ENCODE measurements at regions not wholly inside any gene's neighbourhood (a gene's known extent, or its start where the extent isn't known, plus 50 kb on each side); places are given as distances from the start of the nearest gene placed in this dataset.

- no peak for DNase-seq (ENCODE audit: low spot score)
Measured at GRCh38 chr11:92536883-92537282, 312.3 kb downstream of the FAT3 start.

- DNase-seq (ENCODE audit: low spot score), result no peak
Measured at GRCh38 chr11:92540096-92540495, 315.5 kb downstream of the FAT3 start.

- DNase-seq (ENCODE audit: low spot score), result no peak
Measured at GRCh38 chr11:92545906-92546471, 321.4 kb downstream of the FAT3 start.

GRCh38 chr11:92546603-92547002 is 322.0 kb downstream of the FAT3 start:
- DNase-seq (ENCODE audit: low spot score), result no peak

- DNase-seq (ENCODE audit: low spot score), result no peak
Measured at GRCh38 chr11:92550411-92550810, 325.8 kb downstream of the FAT3 start.

- no peak for DNase-seq (ENCODE audit: low spot score)
Measured at GRCh38 chr11:92550871-92551270, 326.3 kb downstream of the FAT3 start.

- DNase-seq (ENCODE audit: low spot score), result no peak
Measured at GRCh38 chr11:92552942-92553341, 328.3 kb downstream of the FAT3 start.

GRCh38 chr11:92554688-92555087 is 330.1 kb downstream of the FAT3 start:
- DNase-seq (ENCODE audit: low spot score), result no peak

- DNase-seq (ENCODE audit: low spot score), result no peak
Measured at GRCh38 chr11:92556431-92556830, 331.8 kb downstream of the FAT3 start.

- no peak for DNase-seq (ENCODE audit: low spot score)
Measured at GRCh38 chr11:92557879-92558278, 333.3 kb downstream of the FAT3 start.

- DNase-seq (ENCODE audit: low spot score), result no peak
Measured at GRCh38 chr11:92558323-92558722, 333.7 kb downstream of the FAT3 start.

- no peak for DNase-seq (ENCODE audit: low spot score)
Measured at GRCh38 chr11:92569726-92570125, 345.1 kb downstream of the FAT3 start.

GRCh38 chr11:92572559-92572958 is 347.9 kb downstream of the FAT3 start:
- DNase-seq (ENCODE audit: low spot score), result no peak

- DNase-seq (ENCODE audit: low spot score), result no peak
Measured at GRCh38 chr11:92576315-92576714, 351.7 kb downstream of the FAT3 start.

- no peak for DNase-seq (ENCODE audit: low spot score)
Measured at GRCh38 chr11:92580908-92581307, 356.3 kb downstream of the FAT3 start.

- no peak for DNase-seq (ENCODE audit: low spot score)
Measured at GRCh38 chr11:92588393-92588792, 363.8 kb downstream of the FAT3 start.

GRCh38 chr11:92589512-92589911 is 364.9 kb downstream of the FAT3 start:
- no peak for DNase-seq (ENCODE audit: low spot score)

- DNase-seq (ENCODE audit: low spot score), result no peak
Measured at GRCh38 chr11:92591521-92591920, 366.9 kb downstream of the FAT3 start.

- DNase-seq (ENCODE audit: low spot score), result no peak
Measured at GRCh38 chr11:92594251-92594650, 369.6 kb downstream of the FAT3 start.

GRCh38 chr11:92595052-92595451 is 370.4 kb downstream of the FAT3 start:
- DNase-seq (ENCODE audit: low spot score), result no peak

- no peak for DNase-seq (ENCODE audit: low spot score)
Measured at GRCh38 chr11:92596596-92597317, 372.1 kb downstream of the FAT3 start.

GRCh38 chr11:92601048-92601447 is 368.4 kb upstream of the MTNR1B start:
- no peak for DNase-seq (ENCODE audit: low spot score)

- no peak for DNase-seq (ENCODE audit: low spot score)
Measured at GRCh38 chr11:92605667-92606066, 363.8 kb upstream of the MTNR1B start.

Data from COLO829 (cell line).